Posterior vena cava (tissue), 2 donors: ENCODE measurements at regions not wholly inside any gene's neighbourhood (a gene's known extent, or its start where the extent isn't known, plus 50 kb on each side); places are given as distances from the start of the nearest gene placed in this dataset.
"Not testable (repeated sequence)": the region's sequence is repeated elsewhere in the genome, so short reads cannot be mapped to it uniquely, and the experiment has no call there.

ENCODE experiments used
- DNase-seq: peaks from one replicate; pipeline ENCODE4 v3.0.0-alpha.2; 2020; ENCODE audit warnings: low spot score
- intact Hi-C, 2 donors: fragments of 100-400 bp; cut with DNase I; formaldehyde crosslinking; loops; one replicate each; pipeline versions ENCODE4 v1.14.1 to v1.14.2; 2022 to 2023
- donor health status: DM: yes; HTN: yes; CAD: no.
- donor health status: DM: yes; HTN: yes; CAD: no.

- intact Hi-C loops, result no loop called here
These were observed 83.3 kb upstream of the PICALM start for GRCh38 chr11:86152006-86152862.

DNA sequence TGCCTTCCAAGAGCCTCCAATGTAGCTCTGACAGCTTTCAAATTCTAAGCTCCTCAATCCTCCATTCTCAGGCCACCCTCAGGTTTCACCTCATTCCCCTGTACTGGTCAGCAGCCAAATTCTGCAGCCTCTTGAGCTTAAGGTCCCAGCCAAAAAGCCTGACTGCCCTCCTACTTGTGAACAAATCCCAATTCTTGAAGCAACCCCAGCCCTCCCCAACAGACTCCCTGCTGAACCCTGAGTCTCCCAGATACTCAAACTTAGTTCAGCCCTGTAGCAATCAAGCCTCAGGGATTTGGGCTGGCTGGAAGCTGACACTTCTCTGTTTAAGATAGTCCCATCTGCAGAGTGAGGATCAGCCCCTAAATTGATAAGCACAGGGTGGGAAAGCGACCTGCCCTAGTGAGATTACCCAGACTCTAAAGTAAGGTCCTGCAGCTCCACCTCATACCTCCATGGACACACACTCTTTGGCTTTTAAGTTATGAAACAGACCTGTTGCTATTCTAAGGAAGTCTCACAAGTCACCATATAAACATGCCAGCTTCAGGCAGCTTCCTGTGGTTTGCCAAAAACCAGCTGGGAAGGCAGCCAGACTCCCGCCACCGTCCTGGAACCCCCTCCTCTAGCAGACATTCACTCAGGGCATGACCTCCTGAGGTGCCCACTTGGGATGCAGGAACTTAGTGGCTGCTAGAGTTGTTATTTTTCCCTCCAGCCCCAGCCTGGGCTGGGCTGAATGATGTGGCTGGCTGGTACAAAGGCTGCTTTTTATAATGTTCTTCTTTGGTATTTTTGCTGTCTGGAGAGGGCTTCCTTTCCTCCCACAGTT lies 82.5 kb upstream of the PICALM start:
- peak; percentile 81 for DNase-seq
- intact Hi-C loops, result no loop called here

More at GRCh38 chr11:86152006-86152862, 83.3 kb upstream of the PICALM start:
- DNase-seq, result no peak

DNA sequence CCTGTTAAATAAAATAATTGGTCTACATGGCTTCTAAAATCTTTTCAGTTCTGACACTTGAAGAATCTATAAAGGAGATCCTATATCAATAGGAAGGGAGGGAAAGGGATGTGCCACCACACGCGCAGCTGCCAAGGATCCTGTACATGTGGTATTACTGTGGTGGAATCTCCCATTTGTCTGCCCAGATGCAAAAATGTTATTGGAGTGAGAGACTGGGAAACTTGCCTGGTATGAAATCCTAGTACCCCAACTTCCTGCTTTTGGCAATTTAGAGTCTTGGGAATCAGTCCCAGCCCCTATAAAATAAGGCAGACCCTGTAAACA lies 81.9 kb upstream of the PICALM start:
- intact Hi-C loops, result no loop called here
- no peak for DNase-seq

DNA sequence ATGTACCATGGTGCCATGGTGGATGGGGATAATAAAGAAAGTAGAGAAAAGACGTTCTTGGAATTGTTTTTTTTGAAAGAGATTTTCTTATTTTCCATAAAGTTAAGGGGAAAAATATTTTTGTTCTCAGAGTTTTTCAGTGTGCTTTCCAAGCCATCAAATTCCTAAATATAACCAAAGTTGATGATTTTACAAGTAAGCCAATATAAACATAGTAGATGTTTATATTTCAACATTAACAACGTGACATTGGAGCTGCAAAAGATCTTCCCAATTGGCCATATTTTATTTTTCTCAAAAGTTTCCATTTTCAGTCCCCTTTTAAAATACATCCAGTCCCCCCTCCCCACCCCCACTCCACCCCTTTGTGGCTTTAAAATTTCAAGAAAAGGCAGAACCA lies 80.9 kb upstream of the PICALM start:
- no peak for DNase-seq
- intact Hi-C loops, result no loop called here

DNA sequence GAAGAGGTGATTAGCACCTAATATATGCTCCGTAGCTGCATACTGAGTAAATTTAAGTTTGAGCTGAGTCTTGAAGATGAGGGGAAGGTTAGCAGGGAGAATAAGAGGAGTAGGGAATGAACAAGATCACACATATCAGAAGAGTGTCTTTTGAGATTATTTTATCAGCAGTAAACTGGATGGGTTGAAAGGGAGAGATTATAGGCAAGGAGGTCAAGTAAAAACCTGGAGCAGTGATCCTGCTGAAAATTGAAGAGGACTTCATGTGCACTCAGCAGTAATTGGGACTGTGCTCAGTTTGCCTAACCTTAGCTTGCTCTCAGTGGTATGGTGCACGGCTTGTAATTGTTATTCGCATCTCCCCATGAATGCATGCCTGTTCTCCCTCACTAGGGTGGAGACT lies 79.5 kb upstream of the PICALM start:
- intact Hi-C loops, result no loop called here
- no peak for DNase-seq

GRCh38 chr11:86147004-86147403 lies 78.1 kb upstream of the PICALM start:
- DNase-seq, result no peak
- intact Hi-C loops, result no loop called here

DNA sequence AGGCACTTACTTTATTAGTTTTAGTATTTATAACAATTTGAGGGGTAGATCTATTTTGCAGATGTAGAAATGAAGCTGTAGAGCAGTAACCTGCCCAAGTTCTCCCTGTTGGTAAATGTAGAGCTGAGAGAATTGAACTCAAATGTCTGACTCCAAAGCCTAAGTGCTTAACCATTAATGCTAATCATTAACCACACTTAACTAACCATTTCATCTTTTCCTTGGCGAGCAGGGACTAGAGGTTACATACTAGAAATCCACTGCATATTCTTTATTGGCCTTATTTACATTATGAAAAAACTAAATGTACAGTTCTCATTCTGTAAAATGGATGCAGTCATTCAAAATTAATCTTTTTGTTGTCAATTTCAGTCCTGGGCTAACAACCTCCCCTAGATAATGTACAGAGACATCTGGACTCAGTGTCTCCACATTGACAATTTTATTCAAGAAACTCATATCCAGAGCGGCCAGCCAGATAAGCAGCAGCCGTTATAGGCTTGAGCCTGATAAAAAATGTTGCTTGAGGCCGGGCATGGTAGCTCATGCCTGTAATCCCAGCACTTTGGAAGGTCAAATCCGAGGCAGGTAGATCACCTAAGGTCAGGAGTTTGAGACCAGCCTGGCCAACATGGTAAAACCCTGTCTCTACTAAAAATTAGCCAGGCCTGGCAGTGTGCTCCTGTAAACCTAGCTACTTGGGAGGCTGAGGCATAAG lies 76.7 kb upstream of the PICALM start:
- intact Hi-C loops, result no loop called here
- DNase-seq, result no peak

DNA sequence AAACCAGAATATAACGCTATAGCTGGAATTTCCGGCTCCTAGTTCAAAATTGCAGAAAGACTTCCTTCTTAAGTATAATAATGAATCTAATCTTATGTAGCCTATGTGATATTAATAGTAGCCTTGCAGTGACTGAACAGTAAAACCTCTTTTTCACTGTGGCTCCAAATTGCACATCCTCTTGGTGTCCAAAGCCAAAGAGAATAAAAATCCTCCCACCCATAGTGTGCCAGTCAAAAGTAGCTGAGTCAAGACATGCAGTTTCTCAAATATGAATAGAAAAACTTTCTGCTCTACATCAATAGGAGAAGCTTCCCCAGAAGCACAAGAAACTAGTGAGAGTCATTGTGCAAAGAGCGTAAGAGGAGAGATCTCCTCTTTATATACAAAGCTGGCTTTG lies 76.0 kb upstream of the PICALM start:
- intact Hi-C loops, result no loop called here
- no peak for DNase-seq

GRCh38 chr11:86144087-86144486 lies 75.2 kb upstream of the PICALM start:
- intact Hi-C loops, DNase-seq: not testable (repeated sequence)

GRCh38 chr11:86143087-86144030 lies 74.5 kb upstream of the PICALM start:
- intact Hi-C loops, result no loop called here
- DNase-seq, result no peak

- DNase-seq, result no peak
- intact Hi-C loops, result no loop called here
These were observed 73.3 kb upstream of the PICALM start for GRCh38 chr11:86142170-86142569.

DNA sequence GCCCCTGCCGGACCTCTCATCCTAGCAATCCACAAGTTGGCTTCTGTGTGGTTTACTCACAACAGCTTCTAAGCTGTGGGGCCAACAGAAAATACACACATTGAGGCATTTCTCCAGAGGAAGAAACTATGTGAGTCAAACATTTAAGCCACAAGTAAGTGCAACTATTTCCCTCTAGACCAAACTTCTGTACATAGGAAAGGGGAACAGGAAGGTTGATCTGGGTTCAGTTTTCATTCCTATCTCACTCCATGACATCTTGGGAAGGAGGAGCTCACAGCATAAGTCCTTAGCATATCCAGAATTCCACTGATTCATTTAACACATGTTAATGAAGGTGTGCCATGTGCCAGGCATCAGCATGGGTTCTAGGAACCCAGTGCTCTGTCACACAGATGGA lies 72.8 kb upstream of the PICALM start:
- intact Hi-C loops, result no loop called here
- DNase-seq, result no peak

GRCh38 chr11:86140334-86140990 lies 71.6 kb upstream of the PICALM start:
- no peak for DNase-seq
- intact Hi-C loops, result no loop called here

GRCh38 chr11:86138958-86139357 lies 70.1 kb upstream of the PICALM start:
- DNase-seq, result no peak
- intact Hi-C loops, result no loop called here

GRCh38 chr11:86136538-86136937 lies 67.7 kb upstream of the PICALM start:
- no peak for DNase-seq
- intact Hi-C loops, result no loop called here

DNA sequence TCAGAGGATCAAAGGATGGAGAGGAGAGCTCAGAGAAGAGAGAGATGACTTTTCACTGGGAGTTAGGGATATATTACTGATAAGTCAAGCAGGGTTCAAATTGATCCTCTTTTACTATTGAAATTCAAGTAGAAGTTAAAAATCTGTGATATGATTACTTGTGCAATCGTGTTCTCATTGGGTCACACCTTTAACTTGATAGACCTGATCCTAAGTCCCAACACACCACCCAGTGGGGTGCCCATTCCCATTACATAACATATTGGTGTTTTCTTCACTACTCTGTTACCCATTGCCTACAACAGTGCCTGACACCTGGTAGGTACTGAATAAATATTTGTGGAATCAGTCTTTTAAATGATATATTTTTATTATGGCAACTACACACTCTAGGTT lies 66.4 kb upstream of the PICALM start:
- intact Hi-C loops, result no loop called here
- DNase-seq, result no peak

DNA sequence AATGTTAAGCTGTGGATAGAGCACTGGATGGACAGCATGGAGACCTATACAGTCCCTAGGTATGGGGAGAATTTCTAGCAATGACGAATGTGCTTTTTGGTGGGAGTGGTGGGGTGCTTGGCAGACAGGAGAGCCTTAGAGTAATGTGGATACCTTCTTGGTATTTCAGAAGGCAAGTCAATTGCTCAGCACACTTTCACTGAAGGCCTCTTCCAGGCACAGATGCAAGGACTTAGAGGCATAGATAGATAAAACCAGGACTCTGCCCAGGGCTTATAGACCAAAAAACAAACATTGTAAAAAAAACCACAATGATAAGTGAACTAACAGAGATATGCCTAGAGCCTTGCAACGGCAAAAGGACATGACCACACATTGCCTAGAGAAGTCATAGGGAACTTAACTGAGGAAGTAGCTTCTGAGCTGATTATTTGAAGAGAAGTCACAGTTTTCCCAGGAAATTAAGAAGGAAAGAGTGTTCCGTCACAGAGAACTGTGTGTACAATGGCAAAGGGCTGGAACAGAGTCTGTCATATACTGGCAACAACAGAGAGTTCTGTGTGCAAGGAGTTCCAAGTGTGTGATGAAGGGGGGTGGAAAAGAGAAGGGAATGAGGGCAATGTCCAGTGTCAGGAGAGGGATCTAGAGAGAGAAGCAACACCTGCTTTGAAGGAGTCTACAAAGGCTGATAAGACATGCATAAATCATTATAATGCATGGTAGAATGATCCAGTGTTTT lies 65.9 kb upstream of the PICALM start:
- no peak for DNase-seq
- intact Hi-C loops, result no loop called here

DNA sequence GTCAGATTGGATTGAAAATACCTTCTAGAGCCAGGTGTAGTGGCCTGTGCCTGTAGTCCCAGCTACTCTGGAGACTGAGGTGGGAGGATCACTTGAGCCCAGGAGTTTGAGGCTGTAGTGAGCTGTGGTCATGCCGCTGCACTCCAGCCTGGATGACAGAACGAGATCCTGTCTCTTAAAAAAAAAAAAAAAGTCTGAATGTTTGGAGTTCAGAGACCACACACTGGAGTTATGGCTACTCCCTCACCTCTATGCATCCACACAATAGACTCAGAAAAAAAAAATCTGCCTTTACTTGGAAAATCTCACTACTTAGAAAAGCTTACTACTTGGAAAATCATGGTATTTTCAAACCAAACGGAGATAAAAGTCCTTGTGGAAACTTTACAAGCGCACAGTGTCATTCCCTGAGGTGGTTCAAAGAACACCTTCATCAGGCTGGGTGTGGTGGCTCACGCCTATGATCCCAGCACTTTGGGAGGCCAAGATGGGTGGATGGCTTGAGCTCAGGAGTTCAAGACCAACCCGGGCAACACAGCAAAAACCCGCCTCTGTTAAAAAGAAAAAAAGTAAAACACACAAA lies 63.9 kb upstream of the PICALM start:
- no peak for DNase-seq
- intact Hi-C loops, result no loop called here
